GM18520 (cell line): ENCODE measurements at regions not wholly inside any gene's neighbourhood (a gene's known extent, or its start where the extent isn't known, plus 50 kb on each side); places are given as distances from the start of the nearest gene placed in this dataset.
"Not testable (repeated sequence)": the region's sequence is repeated elsewhere in the genome, so short reads cannot be mapped to it uniquely, and the experiment has no call there.

Source experiments
- ATAC-seq: cut with Tn5 transposase; IDR thresholded peaks from one replicate; pipeline ENCODE4 v1.9.1; 2021; ENCODE audit not compliant: unreplicated experiment

DNA sequence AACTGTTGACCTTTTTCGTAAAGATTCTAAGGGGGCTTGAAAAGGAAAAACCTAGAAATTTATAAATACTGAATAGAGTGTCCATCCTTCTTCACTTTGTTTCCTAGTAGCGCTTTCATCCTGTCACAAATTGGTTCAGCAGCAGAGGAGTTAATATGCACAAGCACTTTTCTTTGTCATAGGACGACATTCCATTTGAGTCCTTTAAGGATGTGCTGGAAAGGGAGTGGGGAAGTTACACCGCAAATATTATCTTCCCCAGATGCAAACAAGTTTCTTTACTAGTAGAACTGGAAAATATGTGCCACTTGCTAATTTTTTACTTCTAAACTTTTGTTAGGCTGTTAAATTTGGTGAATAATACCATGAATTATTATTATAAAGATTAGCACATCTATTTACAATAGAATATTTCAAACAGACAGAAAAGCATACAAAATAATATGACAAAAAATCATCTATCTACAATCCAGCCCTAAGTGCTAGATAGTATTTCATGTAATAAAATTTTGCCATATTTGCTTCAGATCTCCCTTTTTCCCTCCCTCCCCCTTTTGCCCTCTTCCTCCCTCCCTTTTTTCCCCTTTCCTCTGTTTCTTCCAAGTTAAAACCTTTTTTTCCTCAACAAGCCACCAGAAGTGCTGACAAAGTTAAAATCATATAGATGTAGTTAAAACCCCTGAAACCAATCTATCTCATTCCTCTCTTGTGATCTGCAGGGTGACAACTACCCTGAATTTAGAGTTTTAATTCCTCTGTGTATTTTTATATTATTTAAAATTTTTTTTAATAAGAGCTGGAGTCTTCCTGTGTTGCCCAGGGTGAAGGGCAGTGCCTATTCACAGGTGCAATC, 50.5 kb upstream of the MAP4K3 start:
- no peak for ATAC-seq

DNA sequence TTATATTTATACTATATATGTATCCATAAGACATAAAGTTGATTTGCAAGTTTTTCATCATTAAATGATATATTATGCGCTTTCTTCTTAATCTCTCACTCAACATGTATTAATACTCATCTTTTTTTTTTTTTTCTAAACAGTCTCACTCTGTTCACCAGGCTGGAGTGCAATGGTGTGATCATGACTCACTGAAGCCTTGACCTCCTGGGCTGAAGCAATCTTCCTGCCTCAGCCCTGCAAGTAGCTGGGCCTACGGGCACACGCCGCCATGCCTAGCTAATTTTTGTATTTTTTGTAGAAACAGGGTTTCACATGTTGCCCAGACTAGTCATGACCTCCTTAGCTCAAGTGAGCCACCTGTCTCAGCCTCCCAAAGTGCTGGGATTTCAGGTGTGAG, 51.4 kb upstream of the MAP4K3 start:
- no peak for ATAC-seq

DNA sequence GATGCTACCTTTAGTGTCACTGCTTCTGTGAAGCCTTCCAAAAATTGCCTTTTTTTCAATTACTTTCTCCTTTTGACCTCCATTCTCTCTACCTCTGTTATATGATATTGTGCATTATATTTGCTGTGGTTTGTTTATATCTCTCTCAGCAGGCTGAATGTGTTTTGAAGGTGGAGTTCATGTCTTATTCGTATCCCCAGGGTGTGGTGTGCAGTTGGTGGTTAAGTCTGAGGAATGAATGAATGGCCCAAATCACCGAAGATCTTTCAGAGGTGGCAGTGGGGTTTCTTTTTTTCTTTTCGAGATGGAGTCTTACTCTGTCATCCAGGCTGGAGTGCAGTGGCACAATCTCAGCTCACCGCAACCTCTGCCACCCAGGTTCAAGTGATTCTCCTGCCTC, 53.5 kb upstream of the MAP4K3 start:
- ATAC-seq, result no peak

DNA sequence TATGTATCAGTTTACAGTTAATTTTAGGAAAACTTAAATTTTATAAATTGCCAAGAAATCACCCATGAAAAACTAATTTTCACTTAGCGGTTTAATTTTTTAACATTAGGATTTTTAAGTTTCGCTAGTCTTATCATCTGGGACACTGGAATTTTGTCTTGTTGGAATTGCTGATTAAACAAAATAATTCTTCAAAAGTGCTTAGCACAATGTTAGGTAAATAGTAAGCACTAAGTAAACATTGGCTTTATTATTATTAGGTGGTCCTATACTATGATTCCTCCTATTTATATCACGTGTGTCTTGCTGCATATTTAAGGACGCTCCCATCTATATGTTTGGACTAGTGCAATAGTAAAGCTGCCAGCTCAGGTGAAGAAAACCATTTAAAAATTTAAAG, 54.6 kb upstream of the MAP4K3 start:
- ATAC-seq, result no peak

DNA sequence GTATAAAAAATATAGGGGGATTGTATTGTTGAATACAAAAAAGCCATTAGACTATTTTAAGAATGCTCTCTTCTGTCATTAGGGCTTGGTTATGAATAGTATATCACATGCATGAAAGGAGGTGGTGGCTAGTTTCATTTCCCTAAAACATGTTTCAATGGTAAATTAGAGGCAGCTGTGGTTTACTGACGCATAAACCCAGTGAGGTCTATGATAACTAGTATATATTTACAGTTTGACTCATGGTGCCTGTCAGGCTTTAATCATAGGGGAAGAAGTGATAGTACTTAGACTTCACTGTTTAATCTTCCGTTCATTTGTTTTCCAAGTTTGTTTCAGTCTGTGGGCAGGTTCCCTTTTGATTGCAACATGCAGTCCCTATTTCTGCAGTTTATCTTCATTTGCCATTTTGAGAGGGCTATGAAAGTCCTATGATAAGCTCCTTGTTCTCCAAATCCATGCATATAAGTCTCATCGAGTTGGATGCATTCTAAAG, 55.1 kb upstream of the MAP4K3 start:
- ATAC-seq, result peak; percentile 96

DNA sequence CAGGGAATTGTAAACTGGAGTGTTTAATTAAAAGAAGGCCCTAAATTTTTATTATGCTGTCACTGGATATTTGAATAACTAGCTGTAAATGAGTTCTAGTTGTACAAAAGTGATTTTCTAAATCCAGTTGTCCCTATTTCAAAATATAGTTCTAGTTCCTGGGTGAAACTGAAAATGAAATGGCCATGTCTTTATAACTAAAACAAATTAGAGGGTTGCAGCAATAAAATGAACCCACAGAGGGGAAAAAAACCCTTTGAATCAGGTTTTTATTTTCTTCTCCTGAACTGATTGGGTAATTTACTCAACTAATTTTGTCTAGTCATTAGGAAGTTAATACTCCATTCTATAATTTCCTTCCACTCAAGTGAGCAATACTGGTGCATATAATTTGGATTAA, 55.6 kb upstream of the MAP4K3 start:
- no peak for ATAC-seq

DNA sequence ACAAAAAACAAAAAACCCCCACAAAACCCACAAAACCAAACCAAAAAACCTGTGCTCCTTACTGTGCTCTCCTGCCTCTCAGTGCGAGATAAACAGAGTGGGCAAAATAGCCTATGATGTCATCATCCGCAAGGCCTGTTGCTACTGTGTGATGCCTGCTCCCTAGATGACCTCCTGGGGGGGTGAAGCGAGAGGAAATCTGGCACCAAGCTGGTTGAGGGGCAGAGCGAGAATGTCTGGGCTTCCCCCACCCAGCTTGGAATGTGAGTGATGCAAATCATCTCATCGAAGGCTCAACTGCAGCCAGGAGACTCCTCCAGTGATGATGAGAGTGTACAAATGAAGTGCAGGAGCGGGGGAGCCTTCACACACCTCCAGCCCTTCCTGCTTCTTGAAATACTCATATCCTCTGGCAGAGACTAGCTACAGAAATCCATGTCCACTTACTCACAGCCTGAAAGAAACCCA, 57.7 kb upstream of the MAP4K3 start:
- peak; percentile 44 for ATAC-seq

DNA sequence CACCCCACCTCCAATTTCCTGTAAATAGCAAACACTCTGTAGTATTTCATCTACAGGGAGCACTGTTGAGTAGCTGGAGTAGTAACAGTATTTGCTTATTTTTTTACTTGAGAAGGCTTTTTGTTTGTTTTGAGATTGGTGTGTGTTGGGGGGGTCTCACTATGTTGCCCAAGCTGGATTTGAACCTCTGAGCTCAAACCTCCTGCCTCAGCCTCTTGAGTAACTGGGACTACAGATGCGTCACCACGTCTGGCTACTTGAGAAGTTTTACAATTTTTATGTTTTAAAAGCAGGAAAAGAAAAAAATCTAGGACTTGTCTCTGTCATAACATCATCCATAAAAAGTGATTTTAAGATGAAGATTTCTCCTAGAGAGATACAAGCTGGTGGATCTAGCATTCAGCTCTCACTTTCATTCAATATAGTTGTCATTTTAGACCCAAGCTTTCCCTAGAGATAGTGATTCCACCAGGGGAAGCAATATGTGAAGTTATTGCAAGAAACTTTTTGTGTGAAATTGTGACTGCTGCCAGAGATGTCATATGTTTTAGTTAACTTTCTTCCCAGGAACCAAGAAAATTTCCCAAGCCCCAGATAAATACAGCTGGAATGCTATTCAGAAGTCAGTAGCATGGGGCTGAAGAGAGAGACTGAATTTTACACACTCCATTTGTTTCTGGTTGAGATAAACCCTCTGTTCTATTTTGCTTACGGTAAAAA, 60.2 kb upstream of the MAP4K3 start:
- ATAC-seq, result no peak

DNA sequence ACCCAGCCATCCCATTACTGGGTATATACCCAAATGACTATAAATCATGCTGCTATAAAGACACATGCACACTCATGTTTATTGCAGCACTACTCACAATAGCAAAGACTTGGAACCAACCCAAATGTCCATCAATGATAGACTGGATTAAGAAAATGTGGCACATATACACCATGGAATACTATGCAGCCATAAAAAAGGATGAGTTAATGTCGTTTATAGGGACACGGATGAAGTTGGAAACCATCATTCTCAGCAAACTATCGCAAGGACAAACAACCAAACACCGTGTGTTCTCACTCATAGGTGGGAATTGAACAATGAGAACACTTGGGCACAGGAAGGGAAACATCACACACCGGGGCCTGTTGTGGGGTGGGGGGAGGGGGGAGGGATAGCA, 61.1 kb upstream of the MAP4K3 start:
- ATAC-seq, result not testable (repeated sequence)

DNA sequence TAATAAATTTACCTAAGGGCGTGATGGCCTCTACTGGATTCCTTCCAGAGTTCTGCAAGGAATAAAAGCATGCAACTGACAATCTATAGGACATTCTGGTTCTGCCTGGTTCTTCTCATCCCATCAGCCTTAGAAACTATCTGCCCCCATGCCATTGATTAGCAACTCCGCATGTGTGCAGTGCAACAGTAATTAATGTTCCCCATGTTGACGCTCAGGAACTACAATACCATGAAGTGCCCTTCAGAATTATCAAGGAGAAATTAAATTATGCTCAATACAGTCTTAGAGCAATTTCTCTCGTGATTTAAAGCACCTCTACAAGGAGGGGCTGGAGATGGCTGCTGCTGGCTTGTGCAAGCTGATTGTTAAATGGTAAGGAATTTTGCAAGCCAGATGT, 61.7 kb upstream of the MAP4K3 start:
- ATAC-seq, result no peak

DNA sequence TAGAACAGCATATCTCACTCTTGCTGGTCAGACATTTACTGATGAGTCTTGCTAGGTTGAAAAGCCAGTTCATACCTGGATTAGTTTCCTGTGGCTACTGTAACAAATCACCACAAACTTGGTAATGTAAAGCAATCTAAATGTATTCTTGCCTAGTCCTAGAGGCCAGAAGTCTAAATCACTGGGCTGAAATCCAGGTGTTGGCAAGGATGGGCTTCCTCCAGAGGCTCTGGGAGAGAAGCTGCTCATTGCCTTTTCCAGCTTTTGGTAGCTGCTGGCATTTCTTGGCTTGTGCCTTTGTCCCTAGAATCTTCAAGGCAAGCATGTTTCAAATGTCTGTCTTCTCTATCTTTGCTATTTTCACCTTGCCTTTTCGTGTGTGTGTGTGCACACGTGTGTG, 62.3 kb upstream of the MAP4K3 start:
- ATAC-seq, result no peak

DNA sequence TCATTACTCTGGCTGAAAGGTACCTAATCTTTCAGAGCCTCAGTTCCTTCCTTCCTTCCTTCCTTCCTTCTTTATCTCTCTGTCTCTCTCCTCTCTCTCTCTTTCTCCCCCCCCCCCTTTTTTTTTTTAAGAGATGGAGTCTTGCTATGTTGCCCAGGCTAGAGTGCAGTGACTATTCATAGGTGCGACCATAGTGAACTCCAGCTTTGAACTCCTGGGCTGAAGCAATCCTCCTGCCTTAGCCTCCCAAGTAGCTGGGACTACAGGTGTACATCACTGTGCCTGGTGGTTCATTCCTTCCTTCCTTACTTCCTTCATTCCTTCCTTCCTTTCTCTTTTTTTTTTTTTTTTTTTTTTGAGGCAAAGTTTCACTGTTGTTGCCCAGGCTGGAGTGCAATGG, 64.3 kb upstream of the MAP4K3 start:
- no peak for ATAC-seq

DNA sequence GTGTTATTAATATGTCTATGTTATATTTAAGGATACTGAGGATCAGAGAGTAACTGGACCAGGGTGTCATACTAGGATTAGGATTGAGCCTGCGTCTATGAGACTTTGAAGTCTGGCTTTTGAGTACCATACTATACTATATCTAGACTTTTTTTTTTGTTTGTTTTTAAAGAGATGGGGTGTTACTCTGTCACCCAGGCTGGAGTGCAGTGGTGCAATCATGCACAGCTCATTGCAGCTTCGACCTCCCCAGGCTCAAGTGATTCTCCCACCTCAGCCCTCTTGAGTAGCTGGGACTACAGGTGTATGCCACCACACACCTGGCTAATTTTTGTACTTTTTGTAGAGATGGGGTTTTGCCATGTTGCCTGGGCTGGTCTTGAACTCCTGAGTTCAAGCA, 66.2 kb upstream of the MAP4K3 start:
- no peak for ATAC-seq

DNA sequence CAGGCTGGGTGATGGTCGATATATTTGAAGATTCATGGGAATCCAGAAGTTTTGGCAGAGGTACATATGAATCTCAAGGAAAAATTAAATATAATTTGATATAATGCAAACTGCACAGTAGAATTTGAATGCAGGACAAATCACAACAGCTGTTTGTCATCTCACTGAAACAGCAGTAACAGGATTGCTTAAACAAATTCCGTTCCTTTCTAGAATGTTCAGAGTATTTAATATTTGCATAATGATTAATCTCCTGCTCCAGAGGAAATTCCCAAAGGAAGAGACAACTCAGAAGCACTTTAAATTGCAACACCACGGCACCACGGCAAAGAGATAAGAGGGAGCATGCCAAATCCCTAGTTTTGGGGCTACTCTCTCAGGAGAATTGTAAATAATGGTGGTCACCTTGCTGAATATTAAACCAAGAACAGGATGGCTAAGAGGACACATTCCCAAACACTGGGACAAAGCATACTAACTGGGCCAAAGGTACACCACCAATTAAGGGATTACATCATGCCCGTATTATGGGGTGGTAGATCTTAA, 67.8 kb upstream of the MAP4K3 start:
- ATAC-seq, result no peak

DNA sequence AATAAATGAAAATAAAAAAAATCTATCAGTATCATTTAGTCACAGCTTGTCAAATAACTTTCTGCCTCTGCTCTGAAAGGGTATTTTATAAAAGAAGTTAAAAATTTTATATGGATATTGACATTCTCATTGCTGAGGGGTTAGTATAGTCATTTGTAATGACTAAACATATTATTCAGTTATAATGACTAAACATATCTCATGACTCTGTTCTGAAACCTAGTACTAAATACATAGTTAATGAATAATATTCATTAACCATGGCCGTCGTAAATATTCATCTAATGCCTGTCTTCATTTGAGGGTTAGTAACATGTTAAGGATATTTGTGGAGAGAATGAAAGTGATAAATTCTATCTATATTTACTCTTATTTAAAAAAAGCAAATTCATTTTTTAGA, 69.1 kb upstream of the MAP4K3 start:
- ATAC-seq, result no peak

DNA sequence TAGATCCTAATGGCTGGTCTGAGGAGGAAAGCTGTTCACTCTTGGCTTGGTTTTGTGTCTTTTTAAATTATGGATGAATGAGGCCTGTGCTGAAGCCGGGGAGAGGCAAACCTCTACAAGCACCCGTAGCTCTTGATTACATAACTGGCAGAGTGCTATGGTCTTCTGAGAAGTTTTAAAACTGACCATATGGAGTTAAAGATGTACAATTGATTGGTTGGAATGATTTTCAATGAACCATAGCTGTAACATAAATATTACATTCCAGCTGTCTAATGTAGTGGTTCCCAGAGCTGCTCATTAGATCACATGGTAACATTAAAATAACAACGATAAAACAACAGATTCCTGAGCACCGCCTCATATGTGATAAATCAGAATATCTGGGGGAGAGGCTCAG, 71.1 kb upstream of the MAP4K3 start:
- no peak for ATAC-seq

DNA sequence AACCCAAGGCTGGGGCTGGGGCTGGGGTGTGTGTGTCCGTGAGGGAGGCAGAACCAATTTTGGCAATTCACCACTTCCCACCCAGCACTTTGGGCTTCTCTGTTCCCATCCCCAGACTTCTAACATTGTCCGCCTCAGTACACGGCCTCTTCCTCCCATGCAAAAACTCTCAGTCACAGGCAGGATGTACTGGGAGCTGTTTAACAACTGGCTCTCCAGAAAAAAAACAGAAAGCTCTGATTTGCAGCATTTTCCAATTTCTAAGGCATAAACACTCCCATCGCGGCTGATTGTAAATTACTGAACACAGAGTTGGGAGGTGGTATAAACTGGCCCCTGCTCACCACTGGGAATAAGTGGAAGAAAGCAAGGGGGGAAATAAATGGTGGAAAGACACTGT, 73.1 kb upstream of the MAP4K3 start:
- no peak for ATAC-seq

DNA sequence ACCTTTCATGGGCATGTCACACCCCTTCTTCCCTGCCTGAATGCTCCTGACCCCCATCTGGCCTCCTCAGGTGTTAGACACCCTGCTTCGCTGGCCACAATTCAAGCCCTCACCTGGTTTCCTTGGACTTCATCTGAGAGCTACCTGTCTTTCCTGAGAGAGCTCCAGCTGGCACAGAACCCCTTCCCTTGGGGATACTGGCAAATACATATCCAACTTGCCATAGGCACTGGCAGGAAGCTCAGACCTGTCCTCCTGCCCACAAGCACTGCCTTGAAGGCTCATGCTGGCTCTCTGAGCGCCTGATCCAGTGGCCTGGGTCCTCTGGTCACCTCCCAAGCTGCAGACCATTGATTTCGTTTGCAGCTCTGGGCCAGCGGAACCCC, 74.1 kb upstream of the MAP4K3 start:
- no peak for ATAC-seq

DNA sequence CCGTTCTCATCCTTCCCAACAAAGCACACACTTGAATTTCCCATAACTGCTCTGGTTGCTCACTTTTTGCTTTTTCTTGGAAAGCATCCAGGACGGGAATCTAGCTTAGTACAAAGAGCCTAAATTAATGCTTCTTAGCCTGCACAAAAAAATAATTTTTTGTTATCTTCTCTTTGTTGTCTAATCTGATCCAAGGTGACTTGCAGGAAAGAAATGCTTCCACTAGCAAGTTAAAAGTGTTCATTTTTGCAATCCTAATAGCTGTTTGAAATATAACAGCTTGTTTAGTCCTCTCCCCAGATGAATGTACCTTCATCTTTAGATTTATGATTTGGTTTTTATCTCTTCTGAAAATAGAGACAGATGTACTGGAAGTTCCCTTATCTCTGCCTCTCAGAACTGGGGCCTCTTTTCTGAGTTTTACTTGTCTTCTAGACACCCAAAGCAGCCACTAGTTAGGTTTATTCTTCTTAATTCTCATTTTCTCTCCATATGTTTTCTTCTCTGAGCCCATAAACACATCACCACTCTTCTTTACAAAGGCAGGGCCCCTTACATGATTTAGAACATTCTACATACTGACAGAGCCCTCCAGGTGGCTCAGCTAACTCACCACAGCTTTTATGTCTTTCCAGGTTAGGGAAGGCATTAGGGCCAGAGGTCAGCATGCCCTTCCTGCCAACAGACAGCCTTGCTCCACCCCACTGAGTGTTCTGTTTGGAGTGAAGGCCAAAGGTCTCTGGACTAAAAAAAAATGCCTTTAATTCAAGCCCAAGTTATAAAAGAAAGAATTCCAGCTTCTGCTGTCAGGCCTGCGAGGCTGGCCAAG, 74.7 kb upstream of the MAP4K3 start:
- no peak for ATAC-seq

DNA sequence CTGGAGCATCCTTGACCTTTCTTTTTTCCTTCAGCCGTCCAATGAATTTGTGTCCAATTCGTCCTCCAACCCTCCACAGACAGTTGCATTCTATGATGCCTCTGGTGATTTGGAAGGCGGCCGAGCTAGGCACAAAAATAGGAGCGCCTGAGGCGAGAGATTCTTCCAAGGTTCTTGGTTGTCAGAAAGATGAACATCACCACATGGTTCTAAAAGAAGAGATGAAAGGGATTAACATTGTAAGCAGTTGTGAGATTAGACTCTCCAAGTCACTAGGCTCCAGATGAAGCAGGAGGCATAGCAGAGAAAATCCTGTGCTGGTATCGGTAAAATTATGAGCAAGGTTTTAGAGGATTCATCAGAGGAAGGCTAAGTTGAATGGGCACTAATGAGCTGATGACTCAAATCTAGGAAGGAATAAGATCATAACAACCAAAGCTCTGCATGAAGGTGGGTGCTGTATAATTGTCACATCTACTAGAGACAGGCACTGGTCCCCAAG, 75.4 kb upstream of the MAP4K3 start:
- no peak for ATAC-seq

DNA sequence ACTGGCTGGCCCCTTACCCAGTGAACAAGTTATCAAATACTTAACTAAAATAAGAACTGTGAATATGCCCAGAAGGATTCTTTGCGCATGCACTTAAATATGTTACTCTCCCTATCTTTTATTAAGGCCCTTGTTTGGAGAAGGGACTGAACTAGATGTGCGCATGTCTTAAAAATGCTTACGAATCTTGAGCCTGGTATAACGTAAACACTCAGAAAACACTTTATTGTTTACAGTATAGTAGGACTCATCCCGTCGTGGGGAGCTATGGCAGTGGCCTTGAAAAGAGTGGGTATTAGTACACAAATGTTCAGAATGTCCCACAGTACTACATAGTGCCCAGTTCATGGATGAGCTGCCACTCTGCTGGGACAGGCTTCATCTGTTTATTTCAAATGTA, 75.9 kb upstream of the MAP4K3 start:
- ATAC-seq, result no peak
